ENCODE measurements at regions not wholly inside any gene's neighbourhood (a gene's known extent, or its start where the extent isn't known, plus 50 kb on each side); places are given as distances from the start of the nearest gene placed in this dataset.

GRCh38 chr3:66803721-66804695 is 194.1 kb upstream of the KBTBD8 start:
- TF ChIP-seq ZSCAN18 (tag by site-specific recombination; IDR thresholded peaks at IDR 0.05), result no peak
- no peak for TF ChIP-seq ZNF26 (tag by site-specific recombination; IDR thresholded peaks at IDR 0.05)
- TF ChIP-seq ZNF677 (tag by site-specific recombination; IDR thresholded peaks at IDR 0.05), result no peak
- no peak for TF ChIP-seq ZNF701 (tag by site-specific recombination; IDR thresholded peaks at IDR 0.05)
- TF ChIP-seq FEZF1 (tag by site-specific recombination; IDR thresholded peaks at IDR 0.05), result no peak
- no peak for TF ChIP-seq ZNF654 (tag by site-specific recombination; IDR thresholded peaks at IDR 0.05; ENCODE audit: low read depth)
- no peak for TF ChIP-seq ZNF354C (tag by site-specific recombination; IDR thresholded peaks at IDR 0.05; ENCODE audit: borderline replicate concordance, low read depth)
- TF ChIP-seq RBAK (tag by site-specific recombination; IDR thresholded peaks at IDR 0.05), result no peak
- no peak for TF ChIP-seq BCL11A (tag by site-specific recombination; IDR thresholded peaks at IDR 0.05; ENCODE audit: low read depth)
- TF ChIP-seq ZNF580 (tag by site-specific recombination; IDR thresholded peaks at IDR 0.05), result no peak
- no peak for TF ChIP-seq ZNF202 (tag by site-specific recombination; IDR thresholded peaks at IDR 0.05; ENCODE audit: borderline replicate concordance)
- TF ChIP-seq ZNF776 (tag by site-specific recombination; IDR thresholded peaks at IDR 0.05; ENCODE audit: borderline replicate concordance), result no peak
- TF ChIP-seq ZNF114 (tag by site-specific recombination; IDR thresholded peaks at IDR 0.05), result no peak
- TF ChIP-seq ZBTB11 (tag by site-specific recombination; conservative IDR thresholded peaks at IDR 0.05; ENCODE audit: low read depth), result no peak
- no peak for TF ChIP-seq ZNF423 (tag by site-specific recombination; IDR thresholded peaks at IDR 0.05)
- no peak for TF ChIP-seq ZNF140 (tag by site-specific recombination; IDR thresholded peaks at IDR 0.05)
- no peak for TF ChIP-seq ATF2 (tag by site-specific recombination; IDR thresholded peaks at IDR 0.05; ENCODE audit: low read depth)
- TF ChIP-seq ZFP41 (tag by site-specific recombination; IDR thresholded peaks at IDR 0.05; ENCODE audit: borderline replicate concordance), result no peak
- CTCF ChIA-PET, result interaction anchor here (0.6 to 3.1 kb wide), 6 partner anchors 11 to 528 kb away, joined by 3 to 12 read pairs (median 4); no protein-coding TSS in a partner anchor

More at GRCh38 chr3:66803721-66804695, 194.1 kb upstream of the KBTBD8 start:
- H3K4me3 ChIP-seq (ENCODE audit: low read depth, low read length), result no peak overlapping the region
- H3K27ac ChIP-seq (ENCODE audit: extremely low read depth, low read depth, low read length), result no peak overlapping the region
- no peaks in the 10 kb centered on the region for H3K4me1 ChIP-seq (ENCODE audit: control insufficient read depth, insufficient read depth, low read length)
- no peaks in the 10 kb centered on the region for H3K36me3 ChIP-seq (ENCODE audit: control insufficient read depth in 2 of 2, insufficient read depth in 1 of 2, low read length in 2 of 2)
- no peaks in the 10 kb centered on the region for H3K9me3 ChIP-seq (ENCODE audit: control insufficient read depth, insufficient read depth, low read depth, low read length)
- POLR2A ChIA-PET, result no interaction called here

Data from HEK293 (cell line).